ENCODE measurements at regions not wholly inside any gene's neighbourhood (a gene's known extent, or its start where the extent isn't known, plus 50 kb on each side); places are given as distances from the start of the nearest gene placed in this dataset.

GRCh38 chr18:39761273-39761672, 2193.8 kb upstream of the PIK3C3 start:
- DNase-seq, result no peak
- peaks cover 0 to 5% (median 0%) of the 10 kb centered on the region in 12 donors for H3K9me3 ChIP-seq
- no peak for ATAC-seq
- no peaks in the 10 kb centered on the region for H3K4me1 ChIP-seq
- no peaks in the 10 kb centered on the region for H3K36me3 ChIP-seq
- intact Hi-C loops (cut with DNase I), result no loop called here
- H3K27me3 ChIP-seq, result no peaks in the 10 kb centered on the region
- H3K27ac ChIP-seq, result no peak overlapping the region
- H3K4me3 ChIP-seq, result no peak overlapping the region
- TF ChIP-seq POLR2A (IDR thresholded peaks at IDR 0.05), result no peak
- no peak for TF ChIP-seq CTCF (IDR thresholded peaks at IDR 0.05)
- 77 to 95% (median 83%) methylated on average over 1 of the region's 1 CpG for WGBS, 4 donors

GRCh38 chr18:39759926-39760325, 2194.3 kb upstream of the CELF4 start:
- ATAC-seq, result no peak
- peaks cover 0 to 5% (median 0%) of the 10 kb centered on the region in 12 donors for H3K9me3 ChIP-seq
- H3K27ac ChIP-seq, result no peak overlapping the region

GRCh38 chr18:39753178-39753577, 2187.6 kb upstream of the CELF4 start:
- WGBS, 4 donors, result 80 to 86% (median 84%) methylated on average over 4 of the region's 4 CpGs
- Histone ChIP-seq H3K27me3 (no peaks in the 10 kb centered on the region), H3K36me3 (no peaks in the 10 kb centered on the region), H3K9me3 (peaks cover 0 to 11% (median 1%) of the 10 kb centered on the region in 12 donors), H3K4me3 (no peak overlapping the region), H3K27ac (no peak overlapping the region), H3K4me1 (no peaks in the 10 kb centered on the region)
- DNase-seq, result no peak
- ATAC-seq, result no peak
- TF ChIP-seq CTCF (IDR thresholded peaks at IDR 0.05) (no peak), POLR2A (IDR thresholded peaks at IDR 0.05) (no peak)
- intact Hi-C loops (cut with DNase I), result no loop called here

More at GRCh38 chr18:39759926-39760325, 2194.3 kb upstream of the CELF4 start:
- no peaks in the 10 kb centered on the region for H3K36me3 ChIP-seq
- H3K4me3 ChIP-seq, result no peak overlapping the region
- TF ChIP-seq POLR2A (IDR thresholded peaks at IDR 0.05) (no peak), CTCF (IDR thresholded peaks at IDR 0.05) (no peak)
- intact Hi-C loops (cut with DNase I), result no loop called here
- 66 to 79% (median 70%) methylated on average over 3 of the region's 3 CpGs for WGBS, 4 donors
- H3K27me3 ChIP-seq, result no peaks in the 10 kb centered on the region
- DNase-seq, result no peak
- no peaks in the 10 kb centered on the region for H3K4me1 ChIP-seq

GRCh38 chr18:39752351-39752750, 2186.8 kb upstream of the CELF4 start:
- Histone ChIP-seq H3K27me3 (no peaks in the 10 kb centered on the region), H3K27ac (no peak overlapping the region), H3K36me3 (no peaks in the 10 kb centered on the region), H3K9me3 (peaks cover 0 to 6% (median 0%) of the 10 kb centered on the region in 12 donors), H3K4me3 (no peak overlapping the region), H3K4me1 (no peaks in the 10 kb centered on the region)
- WGBS, 4 donors, result 41 to 73% (median 66%) methylated on average over 2 of the region's 2 CpGs
- ATAC-seq, result no peak
- no peak for DNase-seq
- no peak for TF ChIP-seq POLR2A (IDR thresholded peaks at IDR 0.05)
- no peak for TF ChIP-seq CTCF (IDR thresholded peaks at IDR 0.05)
- intact Hi-C loops (cut with DNase I), result no loop called here
